HL-60 (cell line): ENCODE measurements at regions not wholly inside any gene's neighbourhood (a gene's known extent, or its start where the extent isn't known, plus 50 kb on each side); places are given as distances from the start of the nearest gene placed in this dataset.

Experiments used
- DNase-seq, 2 experiments: peaks; one replicate each; pipeline ENCODE4 v3.0.0-alpha.2; 2010 to 2020; ENCODE audit warnings: low read depth in 1 of 2, low spot score in 1 of 2
- H3K27ac ChIP-seq: fragments of 250-450 bp; sonication (Bioruptor Pico); replicated peaks from 2 replicates; pipeline ENCODE4 v1.5.1; 2020; ENCODE audit warnings: mild to moderate bottlenecking, moderate library complexity
- H3K27me3 ChIP-seq: fragments of 250-450 bp; sonication (Bioruptor Pico); 2 replicates; pipeline ENCODE4 v1.5.1; 2021; ENCODE audit warnings: mild to moderate bottlenecking, moderate library complexity; ENCODE audit not compliant: insufficient read depth, poor library complexity, severe bottlenecking
- H3K4me3 ChIP-seq: replicated peaks from 2 replicates; pipeline ENCODE4 v1.5.1; 2011; ENCODE audit warnings: mild to moderate bottlenecking, control low read depth, low read length; ENCODE audit not compliant: insufficient read depth
- GABPA ChIP-seq: IDR thresholded peaks from 2 replicates; pipeline ENCODE4 v1.6.1; 2012; ENCODE audit warnings: low read depth
- POLR2AphosphoS5 ChIP-seq: IDR thresholded peaks from 2 replicates; pipeline ENCODE4 v1.6.1; 2012; ENCODE audit warnings: low read depth
- SPI1 ChIP-seq: IDR thresholded peaks from 2 replicates; pipeline ENCODE4 v1.6.1; 2012; ENCODE audit warnings: low read depth, mild to moderate bottlenecking, borderline replicate concordance
- TF ChIP-seq, protein P1 (sequence below): IDR thresholded peaks from one replicate; pipeline ENCODE4 v1.5.1; 2011; ENCODE audit warnings: low read length, control low read depth, inconsistent platforms; ENCODE audit not compliant: insufficient read depth
- TF ChIP-seq, protein P2 (sequence below): IDR thresholded peaks from 2 replicates; pipeline ENCODE4 v1.6.1; 2012; ENCODE audit warnings: low read depth; ENCODE audit not compliant: insufficient replicate concordance

DNA sequence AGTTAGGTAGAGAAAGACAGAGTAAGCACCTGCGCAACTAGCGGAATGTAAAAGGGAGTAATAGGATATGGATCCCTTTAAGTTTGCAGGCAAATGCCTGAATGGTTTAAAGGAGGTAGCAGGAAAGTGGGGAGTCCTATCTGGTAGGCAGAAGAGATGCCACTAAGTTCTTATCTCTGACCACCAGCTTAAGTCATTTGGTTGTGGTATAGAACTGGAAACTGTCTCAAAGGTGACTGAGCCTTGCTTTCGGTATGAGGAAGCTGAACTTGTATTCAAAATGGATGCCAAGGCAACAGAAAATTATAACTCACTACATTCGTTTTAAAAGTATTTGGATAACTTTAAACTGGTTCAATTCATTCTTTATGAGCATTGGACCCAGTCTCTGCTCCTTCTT, 475.6 kb downstream of the DMRTA1 start:
- H3K27me3 ChIP-seq, result no peaks in the 10 kb centered on the region
- no peak for DNase-seq
- no peak overlapping the region for H3K4me3 ChIP-seq
- TF ChIP-seq, protein P1, sequence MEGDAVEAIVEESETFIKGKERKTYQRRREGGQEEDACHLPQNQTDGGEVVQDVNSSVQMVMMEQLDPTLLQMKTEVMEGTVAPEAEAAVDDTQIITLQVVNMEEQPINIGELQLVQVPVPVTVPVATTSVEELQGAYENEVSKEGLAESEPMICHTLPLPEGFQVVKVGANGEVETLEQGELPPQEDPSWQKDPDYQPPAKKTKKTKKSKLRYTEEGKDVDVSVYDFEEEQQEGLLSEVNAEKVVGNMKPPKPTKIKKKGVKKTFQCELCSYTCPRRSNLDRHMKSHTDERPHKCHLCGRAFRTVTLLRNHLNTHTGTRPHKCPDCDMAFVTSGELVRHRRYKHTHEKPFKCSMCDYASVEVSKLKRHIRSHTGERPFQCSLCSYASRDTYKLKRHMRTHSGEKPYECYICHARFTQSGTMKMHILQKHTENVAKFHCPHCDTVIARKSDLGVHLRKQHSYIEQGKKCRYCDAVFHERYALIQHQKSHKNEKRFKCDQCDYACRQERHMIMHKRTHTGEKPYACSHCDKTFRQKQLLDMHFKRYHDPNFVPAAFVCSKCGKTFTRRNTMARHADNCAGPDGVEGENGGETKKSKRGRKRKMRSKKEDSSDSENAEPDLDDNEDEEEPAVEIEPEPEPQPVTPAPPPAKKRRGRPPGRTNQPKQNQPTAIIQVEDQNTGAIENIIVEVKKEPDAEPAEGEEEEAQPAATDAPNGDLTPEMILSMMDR, result no peak
- no peak for TF ChIP-seq SPI1
- H3K27ac ChIP-seq, result no peak overlapping the region

DNA sequence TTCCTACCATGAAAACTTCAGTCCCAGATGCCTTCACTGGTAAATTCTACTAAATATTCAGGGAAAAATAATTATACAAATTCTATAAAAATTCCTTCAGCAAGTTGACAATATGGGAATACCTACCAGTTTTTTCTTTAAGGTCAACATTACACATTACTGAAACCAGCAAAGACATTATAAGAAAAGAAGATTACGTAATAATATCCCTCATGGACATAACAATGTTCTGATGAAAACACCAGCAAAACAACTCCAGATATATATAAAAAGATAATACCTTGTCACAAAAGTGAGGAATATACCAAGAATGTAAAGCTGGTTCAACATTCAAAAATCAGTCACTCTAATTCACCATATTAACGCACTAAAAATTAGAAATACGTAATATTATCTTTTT, 507.9 kb downstream of the DMRTA1 start:
- TF ChIP-seq POLR2AphosphoS5 (no peak), GABPA (no peak), SPI1 (no peak)
- TF ChIP-seq, protein P1, result no peak
- TF ChIP-seq, protein P2, sequence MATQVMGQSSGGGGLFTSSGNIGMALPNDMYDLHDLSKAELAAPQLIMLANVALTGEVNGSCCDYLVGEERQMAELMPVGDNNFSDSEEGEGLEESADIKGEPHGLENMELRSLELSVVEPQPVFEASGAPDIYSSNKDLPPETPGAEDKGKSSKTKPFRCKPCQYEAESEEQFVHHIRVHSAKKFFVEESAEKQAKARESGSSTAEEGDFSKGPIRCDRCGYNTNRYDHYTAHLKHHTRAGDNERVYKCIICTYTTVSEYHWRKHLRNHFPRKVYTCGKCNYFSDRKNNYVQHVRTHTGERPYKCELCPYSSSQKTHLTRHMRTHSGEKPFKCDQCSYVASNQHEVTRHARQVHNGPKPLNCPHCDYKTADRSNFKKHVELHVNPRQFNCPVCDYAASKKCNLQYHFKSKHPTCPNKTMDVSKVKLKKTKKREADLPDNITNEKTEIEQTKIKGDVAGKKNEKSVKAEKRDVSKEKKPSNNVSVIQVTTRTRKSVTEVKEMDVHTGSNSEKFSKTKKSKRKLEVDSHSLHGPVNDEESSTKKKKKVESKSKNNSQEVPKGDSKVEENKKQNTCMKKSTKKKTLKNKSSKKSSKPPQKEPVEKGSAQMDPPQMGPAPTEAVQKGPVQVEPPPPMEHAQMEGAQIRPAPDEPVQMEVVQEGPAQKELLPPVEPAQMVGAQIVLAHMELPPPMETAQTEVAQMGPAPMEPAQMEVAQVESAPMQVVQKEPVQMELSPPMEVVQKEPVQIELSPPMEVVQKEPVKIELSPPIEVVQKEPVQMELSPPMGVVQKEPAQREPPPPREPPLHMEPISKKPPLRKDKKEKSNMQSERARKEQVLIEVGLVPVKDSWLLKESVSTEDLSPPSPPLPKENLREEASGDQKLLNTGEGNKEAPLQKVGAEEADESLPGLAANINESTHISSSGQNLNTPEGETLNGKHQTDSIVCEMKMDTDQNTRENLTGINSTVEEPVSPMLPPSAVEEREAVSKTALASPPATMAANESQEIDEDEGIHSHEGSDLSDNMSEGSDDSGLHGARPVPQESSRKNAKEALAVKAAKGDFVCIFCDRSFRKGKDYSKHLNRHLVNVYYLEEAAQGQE, result no peak
- no peak overlapping the region for H3K4me3 ChIP-seq
- DNase-seq, result no peak
- no peaks in the 10 kb centered on the region for H3K27me3 ChIP-seq
- no peak overlapping the region for H3K27ac ChIP-seq

DNA sequence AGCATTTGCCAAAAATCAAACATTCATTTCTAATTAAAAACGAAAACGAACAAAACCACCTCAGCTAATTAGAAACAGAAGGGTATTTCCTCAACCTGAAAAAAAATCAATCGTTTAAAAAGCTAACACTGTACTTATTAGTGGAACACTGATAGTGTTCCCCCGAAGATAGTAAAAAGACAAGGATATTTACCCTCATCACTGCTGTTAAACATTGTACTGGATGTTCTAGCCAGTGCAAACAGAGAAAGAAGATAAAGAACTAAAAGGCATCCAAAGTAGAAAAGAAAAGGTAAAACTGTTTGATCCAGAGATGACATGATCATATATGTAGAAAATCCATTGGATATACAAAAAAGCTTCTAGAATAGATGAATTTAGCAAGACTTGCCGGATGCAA, 508.3 kb downstream of the DMRTA1 start:
- Histone ChIP-seq H3K4me3 (no peak overlapping the region), H3K27ac (no peak overlapping the region), H3K27me3 (no peaks in the 10 kb centered on the region)
- DNase-seq, result no peak
- TF ChIP-seq, protein P2, result no peak
- TF ChIP-seq POLR2AphosphoS5 (no peak), GABPA (no peak)

DNA sequence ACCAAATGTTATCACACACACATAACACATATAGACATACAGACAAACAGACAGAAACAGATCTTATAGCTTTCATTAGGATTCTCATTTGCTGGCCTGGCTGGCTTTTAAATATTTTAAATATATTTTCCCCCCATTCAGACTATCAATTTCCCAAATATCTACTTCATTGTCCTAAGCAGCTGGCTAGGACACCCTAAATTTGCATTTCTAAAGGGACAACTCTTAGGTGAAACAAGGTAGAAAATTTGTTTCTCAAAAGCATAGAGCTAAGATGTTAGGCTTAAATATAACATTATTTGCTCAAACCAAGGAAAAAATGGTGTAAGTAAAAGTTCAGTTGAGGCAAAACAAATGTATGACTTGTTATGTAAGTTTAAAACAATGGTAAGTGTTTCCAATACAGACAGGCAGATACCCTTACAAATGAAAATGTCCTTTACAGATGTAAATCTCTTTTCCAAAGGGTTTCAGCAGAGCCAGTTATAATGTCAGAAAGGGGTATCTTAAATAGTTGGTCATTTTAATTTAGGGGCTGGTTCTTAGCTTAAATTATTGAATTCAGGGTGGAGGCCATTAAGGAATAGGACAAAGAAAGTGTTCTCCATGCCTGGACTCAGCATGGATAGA, 522.8 kb downstream of the DMRTA1 start:
- no peak for DNase-seq
- no peak overlapping the region for H3K27ac ChIP-seq
- TF ChIP-seq GABPA, result no peak
- no peak for TF ChIP-seq POLR2AphosphoS5
- no peak for TF ChIP-seq SPI1
- TF ChIP-seq, protein P1, result no peak
- TF ChIP-seq, protein P2, result no peak
- H3K27me3 ChIP-seq, result no peaks in the 10 kb centered on the region
- no peak overlapping the region for H3K4me3 ChIP-seq
